GM21528 (cell line): ENCODE measurements at regions not wholly inside any gene's neighbourhood (a gene's known extent, or its start where the extent isn't known, plus 50 kb on each side); places are given as distances from the start of the nearest gene placed in this dataset.
"Not testable (repeated sequence)": the region's sequence is repeated elsewhere in the genome, so short reads cannot be mapped to it uniquely, and the experiment has no call there.

Experiments
- ATAC-seq: cut with Tn5 transposase; IDR thresholded peaks from one replicate; pipeline ENCODE4 v1.9.1; 2021; ENCODE audit warnings: mild to moderate bottlenecking, moderate library complexity; ENCODE audit not compliant: unreplicated experiment, low FRiP score

DNA sequence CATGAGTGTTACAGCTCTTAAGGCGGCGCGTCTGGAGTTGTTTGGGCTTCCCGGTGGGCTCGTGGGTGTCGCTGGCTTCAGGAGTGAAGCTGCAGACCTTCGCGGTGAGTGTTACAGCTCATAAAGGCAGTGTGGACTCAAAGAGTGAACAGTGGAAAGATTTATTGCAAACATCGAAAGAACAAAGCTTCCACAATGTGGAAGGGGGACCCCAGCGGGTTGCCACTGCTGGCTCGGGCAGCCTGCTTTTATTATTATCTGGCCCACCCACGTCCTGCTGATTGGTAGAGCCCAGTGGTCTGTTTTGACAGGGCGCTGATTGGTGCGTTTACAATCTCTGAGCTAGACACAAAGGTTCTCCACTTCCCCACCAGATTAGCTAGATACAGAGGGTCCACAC, 405.7 kb downstream of the HLX start:
- ATAC-seq, result not testable (repeated sequence)

DNA sequence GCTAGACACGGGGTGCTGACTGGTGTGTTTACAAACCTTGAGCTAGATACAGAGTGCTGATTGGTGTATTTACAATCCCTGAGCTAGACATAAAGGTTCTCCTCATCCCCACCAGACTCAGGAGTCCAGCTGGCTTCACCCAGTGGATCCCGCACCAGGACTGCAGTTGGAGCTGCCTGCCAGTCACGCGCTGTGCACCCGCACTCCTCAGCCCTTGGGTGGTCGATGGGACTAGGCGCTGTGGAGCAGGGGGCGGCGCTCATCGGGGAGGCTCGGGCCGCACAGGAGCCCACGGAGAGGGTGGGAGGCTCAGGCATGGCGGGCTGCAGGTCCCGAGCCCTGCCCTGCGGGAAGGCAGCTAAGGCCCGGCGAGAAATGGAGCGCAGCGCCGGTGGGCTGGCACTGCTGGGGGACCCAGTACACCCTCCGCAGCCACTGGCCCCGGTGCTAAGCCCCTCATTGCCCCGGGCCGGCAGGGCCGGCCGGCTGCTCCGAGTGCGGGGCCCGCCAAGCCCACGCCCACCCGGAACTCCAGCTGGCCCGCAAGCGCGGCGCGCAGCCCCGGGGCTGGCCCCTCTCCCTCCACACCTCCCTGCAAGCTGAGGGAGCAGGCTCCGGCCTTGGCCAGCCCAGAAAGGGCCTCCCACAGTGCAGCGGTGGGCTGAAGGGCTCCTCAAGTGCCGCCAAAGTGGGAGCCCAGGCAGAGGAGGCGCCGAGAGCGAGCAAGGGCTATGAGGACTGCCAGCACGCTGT, 406.4 kb downstream of the HLX start:
- ATAC-seq, result not testable (repeated sequence)

DNA sequence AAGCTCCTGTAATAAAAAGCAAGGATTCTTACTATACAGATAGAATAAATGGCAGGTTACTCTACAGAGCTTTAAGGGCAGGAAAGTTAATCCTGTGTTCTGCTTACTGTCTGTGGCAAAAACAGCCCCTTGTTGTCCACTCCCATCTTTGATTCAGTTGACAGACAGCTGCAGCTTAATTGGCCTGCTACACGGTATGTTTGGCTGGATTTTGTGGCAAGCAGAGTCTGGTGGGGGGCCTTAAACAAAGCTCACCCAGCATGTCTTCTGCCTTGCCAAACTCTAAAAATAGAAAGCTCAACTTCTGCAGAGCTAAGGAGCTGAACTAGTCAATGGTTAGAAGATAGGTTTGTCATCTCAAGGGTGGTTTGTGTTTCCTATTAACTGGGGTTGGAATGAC, 407.2 kb downstream of the HLX start:
- ATAC-seq, result no peak

DNA sequence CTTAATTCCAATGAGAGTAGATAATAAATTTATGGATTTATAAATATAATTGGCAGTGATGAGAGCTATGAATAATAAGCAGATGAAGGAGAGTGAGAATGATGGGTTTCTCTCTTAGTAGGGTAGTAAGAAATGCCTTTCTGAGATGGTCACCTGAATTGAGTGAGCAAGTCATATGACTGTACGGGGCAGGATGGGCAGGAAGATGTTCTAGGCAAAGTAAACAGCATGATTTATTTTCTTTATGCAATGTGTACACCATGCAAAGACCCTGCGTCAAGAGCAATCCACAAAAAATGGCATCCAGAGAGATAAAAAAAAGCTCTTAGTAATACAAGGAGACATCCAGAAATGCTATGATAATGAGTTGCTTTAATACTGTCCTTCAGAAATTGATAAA, 409.9 kb downstream of the HLX start:
- no peak for ATAC-seq

DNA sequence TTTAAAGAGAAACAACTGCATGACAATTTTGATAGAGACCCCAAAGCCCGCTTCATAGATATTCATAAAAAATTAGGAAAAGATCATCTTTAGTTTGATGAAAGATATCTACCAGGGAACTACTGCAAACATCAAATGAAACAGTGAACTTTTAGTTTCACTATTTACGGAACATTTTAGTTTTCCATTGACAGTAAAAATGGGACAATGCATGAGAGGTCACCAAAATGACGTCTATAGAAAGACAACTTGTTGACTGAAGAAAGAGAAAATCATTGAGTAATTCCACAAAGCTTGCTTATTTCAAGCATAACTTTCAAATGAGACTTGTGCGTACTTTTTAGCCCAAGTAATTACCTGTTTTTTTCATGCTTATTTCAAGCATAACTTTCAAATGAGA, 411.4 kb downstream of the HLX start:
- no peak for ATAC-seq

DNA sequence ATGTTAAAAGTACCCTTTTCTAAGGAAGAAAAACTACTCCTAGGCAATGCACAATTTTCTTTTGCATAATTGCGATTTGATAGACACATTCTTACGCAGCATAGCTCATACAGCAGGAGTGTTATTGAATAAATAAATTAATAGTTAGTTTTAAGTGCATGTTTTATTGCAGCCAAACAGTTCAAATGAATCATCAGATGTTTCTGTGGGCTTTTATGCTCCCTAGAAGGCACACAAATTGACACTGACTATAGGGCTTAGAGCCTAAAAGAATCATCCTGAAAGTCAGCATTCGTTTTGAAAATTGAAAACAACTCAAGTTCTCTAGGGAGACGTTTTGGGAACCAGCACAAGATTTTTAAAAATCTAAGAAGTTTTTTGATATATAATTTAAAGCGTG, 411.9 kb downstream of the HLX start:
- no peak for ATAC-seq

DNA sequence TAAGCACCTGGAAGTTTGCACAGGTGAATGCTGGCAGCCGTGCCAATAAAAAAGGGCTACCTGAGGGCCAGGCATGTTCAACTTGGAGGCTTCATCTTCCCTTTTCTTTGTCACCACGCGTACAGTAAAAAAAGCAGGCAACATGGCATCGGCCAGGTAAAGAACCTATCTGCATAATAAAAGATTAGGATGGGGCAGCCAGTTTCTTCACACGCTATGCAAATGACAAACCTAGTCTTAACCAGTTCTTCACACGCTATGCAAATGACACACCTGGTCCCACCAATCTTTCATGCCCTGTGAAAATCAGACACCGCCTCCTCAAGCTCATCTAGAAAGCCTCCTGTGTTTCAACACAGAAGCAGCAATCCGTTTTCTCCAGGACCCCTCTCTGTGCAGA, 413.4 kb downstream of the HLX start:
- no peak for ATAC-seq

DNA sequence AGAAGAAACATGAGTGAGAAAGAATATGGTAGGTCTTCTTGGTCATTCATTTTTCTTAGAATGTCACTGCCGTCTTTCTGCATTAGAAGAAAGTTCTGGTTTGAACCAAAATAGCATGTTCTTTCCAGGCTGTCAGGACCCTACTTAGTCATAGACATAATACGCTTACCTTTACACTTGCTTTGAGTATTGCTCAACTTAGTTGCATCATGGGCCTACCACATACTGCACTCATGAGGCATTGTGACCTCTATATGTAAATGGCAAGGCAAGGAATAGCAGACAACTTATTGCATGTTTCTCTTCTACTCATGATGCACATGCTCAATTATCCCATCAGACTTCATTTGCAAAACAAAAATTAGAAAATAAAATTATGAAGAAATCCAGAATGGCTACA, 415.0 kb downstream of the HLX start:
- no peak for ATAC-seq

DNA sequence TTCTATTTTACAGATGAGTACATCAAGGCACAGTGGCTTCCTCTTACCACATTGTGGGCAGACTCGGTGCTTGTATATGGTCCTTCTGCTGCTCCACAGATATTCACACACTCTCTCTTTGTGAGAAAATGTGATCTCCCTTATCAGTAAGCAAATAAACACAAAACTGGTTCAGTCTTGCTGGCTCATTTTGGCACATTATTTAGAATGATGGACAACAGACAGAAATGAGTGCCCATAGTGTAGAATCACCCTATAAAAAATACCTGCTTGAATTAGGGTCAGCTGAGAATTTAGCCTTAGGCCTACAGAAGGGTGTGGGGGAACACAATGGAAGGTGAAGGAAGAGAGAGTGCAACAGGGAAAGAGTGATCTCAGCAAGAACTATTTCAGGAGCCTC, 423.1 kb downstream of the HLX start:
- no peak for ATAC-seq

DNA sequence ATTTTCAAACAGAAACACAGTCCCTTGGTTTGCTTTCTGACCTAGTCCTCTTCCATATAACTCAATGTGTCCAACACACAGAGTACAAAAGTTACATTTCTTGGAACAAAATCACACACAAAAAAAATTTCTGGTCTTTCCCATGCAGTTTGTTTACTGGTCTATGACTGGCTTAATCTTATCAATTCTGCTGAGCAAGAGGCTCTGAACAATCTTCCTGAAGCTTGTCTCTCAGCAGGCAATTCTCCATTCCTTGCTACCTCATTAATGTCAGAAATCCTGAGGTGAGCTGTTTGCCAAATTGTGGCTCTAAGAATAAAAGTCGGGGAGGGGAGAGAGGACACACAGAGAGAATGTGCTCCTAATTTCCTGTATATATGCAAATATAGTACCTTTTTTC, 423.6 kb downstream of the HLX start:
- no peak for ATAC-seq

DNA sequence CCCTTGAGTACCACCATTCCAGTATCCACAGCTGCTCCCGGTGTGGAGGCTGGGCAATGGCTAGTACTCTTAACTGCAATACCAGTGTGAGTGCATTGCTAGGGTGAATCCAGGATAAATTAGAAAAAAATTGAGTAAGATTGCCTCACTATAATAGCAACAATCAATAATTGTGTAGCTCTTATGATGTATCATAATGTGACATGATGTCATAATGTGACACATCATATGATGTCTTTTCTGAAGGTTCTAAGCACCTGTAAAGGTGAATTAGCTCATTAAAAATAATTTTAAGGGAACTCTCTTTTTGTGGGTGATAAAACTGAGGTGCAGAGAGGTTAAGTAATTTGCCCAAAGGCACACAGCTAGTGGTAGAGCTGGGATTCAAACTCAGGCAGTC, 424.4 kb downstream of the HLX start:
- no peak for ATAC-seq

DNA sequence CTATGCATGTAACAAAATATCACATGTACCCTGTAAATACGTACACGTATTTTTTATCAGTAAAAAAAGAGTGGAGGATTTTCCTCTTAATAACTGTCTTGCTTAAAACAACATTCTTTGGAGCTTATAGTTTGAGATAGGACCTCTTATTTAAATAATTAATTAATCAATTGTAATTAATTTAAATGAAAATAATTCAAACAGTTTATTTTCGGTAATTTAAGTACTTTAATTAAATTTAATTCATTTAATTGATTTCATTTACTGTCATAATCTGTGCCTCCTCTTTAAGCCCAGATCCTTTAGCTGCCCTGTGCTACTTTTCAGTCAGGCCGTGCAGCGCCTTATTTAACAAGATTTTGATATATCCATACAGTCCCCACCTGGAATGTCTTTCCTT, 427.0 kb downstream of the HLX start:
- no peak for ATAC-seq

DNA sequence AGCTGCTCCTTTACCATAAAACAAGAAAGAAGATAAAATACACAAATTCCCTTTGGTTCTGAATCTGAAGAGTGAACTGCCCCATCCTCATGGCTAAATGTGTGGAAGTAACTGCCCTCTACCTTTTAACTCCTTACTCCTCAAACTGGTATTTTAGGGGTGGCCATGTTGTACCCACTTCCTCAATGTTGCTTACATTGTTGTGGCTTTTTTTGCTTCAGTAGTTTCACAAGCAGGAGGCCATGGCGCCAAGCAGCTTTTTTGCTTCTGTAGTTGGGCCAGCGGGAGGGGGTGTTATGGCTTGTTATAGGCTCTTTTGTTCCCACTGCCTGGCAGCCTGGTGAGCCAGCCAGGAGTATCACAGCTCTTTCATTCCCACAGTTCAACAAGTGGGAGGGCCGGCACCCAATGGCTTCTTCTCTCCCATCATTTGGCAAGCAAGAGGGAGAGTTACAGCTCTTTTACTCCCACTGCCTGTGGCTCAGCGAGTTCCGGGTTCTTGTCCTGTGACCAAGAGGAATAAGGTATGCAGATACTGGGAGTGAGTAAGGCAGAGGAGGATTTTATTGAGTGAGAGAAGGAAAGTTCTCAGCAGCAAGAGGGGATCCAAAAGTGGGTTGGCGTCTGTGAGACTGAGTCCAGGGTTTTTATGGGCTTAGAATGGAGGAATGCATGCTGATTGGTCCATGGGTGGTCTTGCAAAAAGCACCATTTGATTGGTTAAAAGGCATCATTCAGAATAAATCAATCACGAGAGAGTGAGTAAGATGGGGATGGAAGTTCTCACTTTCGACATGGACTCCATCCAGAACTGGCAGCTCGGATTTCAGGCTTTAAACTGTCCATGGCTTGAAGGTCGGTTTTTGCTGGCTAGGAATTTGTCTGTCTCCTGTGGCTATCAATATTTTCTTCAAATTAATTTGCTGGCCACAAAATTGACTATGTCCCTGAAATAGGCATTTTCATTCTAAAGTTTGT, 429.6 kb downstream of the HLX start:
- no peak for ATAC-seq

DNA sequence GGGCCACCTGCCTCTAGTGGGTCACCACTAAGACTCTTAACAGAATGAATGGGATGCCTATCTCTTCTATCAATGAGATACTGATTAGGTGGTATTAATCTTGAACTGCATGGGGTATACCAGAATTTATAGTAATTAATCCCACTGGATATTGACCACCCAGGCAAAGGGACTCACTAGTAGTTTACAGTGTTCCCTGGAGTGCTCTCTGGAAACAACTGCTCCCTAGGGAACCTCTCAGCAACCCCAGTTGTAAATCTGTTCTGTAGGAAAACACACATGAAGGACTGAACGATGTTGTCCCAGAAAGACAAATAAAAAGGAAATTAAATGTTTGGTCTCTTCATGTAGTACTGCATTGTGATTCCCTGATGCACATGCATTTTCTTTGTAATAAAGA, 430.5 kb downstream of the HLX start:
- ATAC-seq, result no peak

DNA sequence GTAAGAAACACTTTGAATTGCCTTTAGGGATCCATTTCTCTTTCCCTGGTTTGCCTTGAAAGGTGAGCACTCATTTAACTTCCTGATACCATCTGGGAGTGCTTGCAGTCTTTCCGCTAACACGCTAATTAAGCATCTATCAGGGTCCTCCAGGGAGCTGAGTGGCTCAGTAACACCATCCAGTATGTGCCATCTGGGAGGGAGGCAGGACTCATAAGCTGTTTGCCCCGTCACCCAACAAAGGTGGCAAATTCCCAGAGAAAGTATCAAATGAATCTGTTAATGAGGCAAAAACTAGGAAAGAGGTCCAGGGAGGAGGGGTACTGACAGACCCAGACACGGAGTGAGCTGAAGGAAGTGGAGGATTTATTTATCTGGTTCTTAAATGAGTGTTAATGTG, 430.9 kb downstream of the HLX start:
- ATAC-seq, result no peak

DNA sequence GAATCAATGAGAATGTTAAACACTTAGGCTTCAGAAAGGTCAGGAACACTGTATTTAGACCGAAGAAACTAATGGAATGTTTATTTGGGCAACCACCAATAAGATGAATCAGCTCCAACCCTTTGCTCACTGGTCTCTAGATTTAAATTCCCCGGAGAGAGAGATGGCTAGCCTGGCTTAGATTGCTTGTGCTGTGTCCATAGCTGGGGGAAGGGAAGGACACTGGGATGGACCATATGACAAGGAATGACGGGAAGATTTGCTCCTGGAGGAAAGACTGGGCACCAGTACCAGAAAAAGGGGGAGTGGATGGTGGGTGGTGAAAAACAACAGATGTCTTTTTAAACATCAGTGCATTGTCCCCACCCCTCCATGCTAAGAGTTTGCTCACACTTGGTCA, 426.6 kb downstream of the DUSP10 start:
- ATAC-seq, result no peak

DNA sequence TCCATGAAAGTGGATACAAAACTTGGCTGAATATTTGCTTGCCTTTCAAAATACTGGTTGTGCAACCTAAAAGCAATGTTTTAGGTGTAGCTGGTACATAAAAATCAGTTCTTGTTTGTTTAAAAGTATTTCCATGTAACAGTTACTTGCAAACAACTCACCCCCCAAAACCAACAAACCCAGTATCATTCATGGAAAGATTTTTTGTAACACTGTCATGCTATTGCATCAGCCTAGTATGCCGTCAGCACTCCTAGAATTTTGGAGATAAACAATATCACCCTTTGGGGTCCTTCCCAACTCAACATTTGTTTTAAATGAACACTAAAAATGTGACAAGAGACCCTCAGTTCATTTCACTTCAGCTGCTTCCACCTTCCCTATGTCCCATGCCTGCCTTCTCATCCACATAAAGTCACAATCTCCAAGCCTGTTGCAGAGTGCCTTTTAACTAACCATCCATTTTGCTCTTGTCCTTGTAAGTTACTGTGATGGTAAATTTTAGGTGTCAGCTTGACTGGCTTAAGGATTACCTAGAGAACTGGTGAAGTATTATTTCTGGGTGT, 425.3 kb downstream of the DUSP10 start:
- ATAC-seq, result no peak

DNA sequence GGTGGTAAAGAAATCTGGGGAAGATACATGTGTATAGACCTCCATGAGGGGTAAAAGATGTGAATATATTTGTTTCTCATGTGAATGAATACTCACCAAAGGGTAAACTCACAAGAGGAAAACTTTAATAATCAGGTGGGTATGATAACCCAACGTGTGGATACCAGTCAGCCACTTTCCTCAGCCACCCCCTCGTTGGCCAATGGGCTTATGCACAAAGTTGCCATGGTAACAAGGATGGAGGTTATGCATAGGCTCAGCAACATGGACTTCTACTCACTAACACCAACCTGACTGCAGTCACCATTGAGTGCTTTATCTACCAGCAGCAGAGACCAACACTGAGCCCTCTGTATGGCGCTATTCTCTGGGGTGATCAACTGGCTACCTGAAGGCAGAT, 424.4 kb downstream of the DUSP10 start:
- no peak for ATAC-seq

DNA sequence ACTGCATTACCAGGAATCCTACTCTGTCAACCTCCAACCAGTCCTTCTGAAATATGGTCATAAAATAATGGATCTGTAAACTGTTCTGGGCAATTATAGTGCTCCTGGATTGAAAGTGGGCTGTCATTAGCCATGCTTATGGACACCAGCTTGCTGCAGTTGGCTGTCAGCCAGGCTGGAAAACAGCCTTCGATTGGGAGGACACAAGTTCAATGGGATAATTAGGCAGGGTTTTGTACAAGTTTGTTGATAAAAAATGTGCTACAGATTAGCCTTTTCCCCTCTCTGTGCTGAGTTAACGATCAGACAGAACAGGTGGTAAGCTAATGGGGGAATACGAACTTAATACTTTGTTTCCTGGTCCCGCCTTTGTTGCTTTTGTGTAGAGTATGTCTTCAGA, 413.9 kb downstream of the DUSP10 start:
- no peak for ATAC-seq

DNA sequence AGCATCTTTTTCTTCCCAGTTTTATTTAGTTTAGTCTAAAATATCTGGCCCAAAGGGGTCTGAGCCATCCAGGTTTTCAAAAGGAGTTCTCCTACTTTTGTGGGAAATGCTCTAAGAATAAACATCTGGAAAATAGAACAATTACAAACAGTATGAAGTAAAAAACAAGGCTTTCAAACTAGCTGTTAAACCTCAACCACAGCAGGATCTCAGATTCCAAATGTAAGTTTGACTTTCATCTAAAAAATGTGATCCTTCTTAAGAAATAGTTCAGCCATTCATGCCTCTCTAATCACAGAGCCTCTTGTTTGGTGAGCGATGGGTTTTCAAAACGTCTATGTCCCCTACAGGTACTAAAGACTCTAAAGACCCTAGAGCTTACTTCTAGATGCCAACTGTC, 413.5 kb downstream of the DUSP10 start:
- no peak for ATAC-seq
